GM23248 (cell line): ENCODE measurements at regions not wholly inside any gene's neighbourhood (a gene's known extent, or its start where the extent isn't known, plus 50 kb on each side); places are given as distances from the start of the nearest gene placed in this dataset.

ENCODE experiments used
- DNase-seq: peaks from one replicate; pipeline ENCODE4 v3.0.0-alpha.2; 2015
- H2AFZ ChIP-seq: fragments of 200-600 bp; sonication (generic); 2 replicates; pipeline ENCODE4 v1.6.1; 2016; ENCODE audit warnings: antibody characterized with exemption
- H3F3A ChIP-seq: fragments of 200-600 bp; sonication (generic); 2 replicates; pipeline ENCODE4 v1.6.1; 2016; ENCODE audit warnings: mild to moderate bottlenecking, antibody characterized with exemption, mixed run types; ENCODE audit not compliant: insufficient read depth
- H3K27ac ChIP-seq: fragments of 200-600 bp; sonication (generic); 2 replicates; pipeline ENCODE4 v1.5.1; 2016; ENCODE audit warnings: mild to moderate bottlenecking
- H3K27me3 ChIP-seq: fragments of 200-600 bp; sonication (generic); replicated peaks from 2 replicates; pipeline ENCODE4 v1.6.1; 2016; ENCODE audit warnings: mild to moderate bottlenecking; ENCODE audit not compliant: insufficient read depth
- H3K36me3 ChIP-seq: fragments of 200-600 bp; sonication (generic); 2 replicates; pipeline ENCODE4 v1.6.1; 2016; ENCODE audit warnings: low read depth, mild to moderate bottlenecking
- H3K4me1 ChIP-seq: fragments of 200-600 bp; sonication (generic); 2 replicates; pipeline ENCODE4 v1.6.1; 2016; ENCODE audit warnings: mild to moderate bottlenecking; ENCODE audit not compliant: insufficient read depth
- H3K4me2 ChIP-seq: fragments of 200-600 bp; sonication (generic); one replicate; pipeline ENCODE4 v1.6.1; 2016; ENCODE audit warnings: mild to moderate bottlenecking; ENCODE audit not compliant: unreplicated experiment
- H3K4me3 ChIP-seq: fragments of 200-600 bp; sonication (generic); 2 replicates; pipeline ENCODE4 v1.5.1; 2016; ENCODE audit warnings: mild to moderate bottlenecking
- H3K79me2 ChIP-seq: fragments of 200-600 bp; sonication (generic); 2 replicates; pipeline ENCODE4 v1.6.1; 2016; ENCODE audit warnings: mild to moderate bottlenecking; ENCODE audit not compliant: insufficient read depth
- H3K9ac ChIP-seq: fragments of 200-600 bp; sonication (generic); 2 replicates; pipeline ENCODE4 v1.6.1; 2016; ENCODE audit warnings: mild to moderate bottlenecking
- H3K9me2 ChIP-seq: fragments of 200-600 bp; sonication (generic); 2 replicates; pipeline ENCODE4 v1.6.1; 2016; ENCODE audit warnings: mixed run types, mild to moderate bottlenecking, moderate library complexity; ENCODE audit not compliant: insufficient read depth
- H3K9me3 ChIP-seq: fragments of 200-600 bp; sonication (generic); one replicate; pipeline ENCODE4 v1.6.1; 2017; ENCODE audit warnings: low read depth
- H4K20me1 ChIP-seq: fragments of 200-600 bp; sonication (generic); 2 replicates; pipeline ENCODE4 v1.6.0; 2016; ENCODE audit not compliant: insufficient read depth
- EZH2 ChIP-seq: fragments of 200-600 bp; sonication (generic); IDR thresholded peaks from 2 replicates; pipeline ENCODE4 v1.6.1; 2018; ENCODE audit warnings: antibody characterized with exemption, mild to moderate bottlenecking; ENCODE audit not compliant: insufficient read depth, poor library complexity, severe bottlenecking
- EZH2phosphoT487 ChIP-seq: fragments of 200-600 bp; sonication (generic); IDR thresholded peaks from 2 replicates; pipeline ENCODE4 v1.6.1; 2018; ENCODE audit warnings: antibody characterized with exemption, moderate library complexity, mild to moderate bottlenecking, low read depth; ENCODE audit not compliant: insufficient read depth
- WGBS, 2 experiments: methylation state at CpG; one replicate each; pipeline ENCODE4 v1.1.6; 2015 to 2017; ENCODE audit warnings: low lambda C conversion rate in 2 of 2, low coverage in 1 of 2; ENCODE audit errors: missing lambda C conversion rate in 2 of 2; 5-methylcytosine and 5-hydroxymethylcytosine counted together
- in situ Hi-C: fragments of 300-500 bp; cut with MboI; formaldehyde crosslinking; loops from 2 replicates; pipeline ENCODE4 v1.15.0; 2020

DNA sequence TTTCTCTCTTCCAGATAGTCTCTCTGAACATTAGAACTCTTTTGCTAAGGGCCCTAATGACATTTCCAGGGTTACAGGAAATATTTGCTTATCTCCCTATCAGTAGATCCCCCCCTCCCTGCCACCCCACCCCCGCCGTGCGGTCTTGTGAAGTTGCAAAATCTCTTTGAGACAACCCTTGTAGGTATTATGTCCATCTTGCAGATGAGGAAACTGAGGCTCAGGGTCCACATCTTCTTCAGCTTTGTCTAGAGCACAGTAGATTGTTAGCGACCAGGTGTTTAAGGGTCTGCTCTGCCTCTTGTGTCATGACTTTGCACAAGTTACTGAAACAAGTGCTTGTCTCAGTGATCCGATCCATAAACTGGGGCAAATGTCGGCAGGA, 65.8 kb upstream of the GATA6 start:
- Histone ChIP-seq H3K4me2 (no peak overlapping the region), H3K27me3 (peaks cover 47% of the 10 kb centered on the region), H3F3A (no peaks in the 10 kb centered on the region), H3K9ac (no peak overlapping the region), H3K79me2 (no peaks in the 10 kb centered on the region), H3K9me2 (no peaks in the 10 kb centered on the region), H3K27ac (no peak overlapping the region), H3K36me3 (no peaks in the 10 kb centered on the region), H2AFZ (no peak overlapping the region), H3K4me1 (no peaks in the 10 kb centered on the region), H3K4me3 (no peak overlapping the region), H4K20me1 (no peaks in the 10 kb centered on the region), H3K9me3 (no peaks in the 10 kb centered on the region)
- 72 to 82% methylated on average over 6 of the region's 6 CpGs for WGBS, 2 experiments
- TF ChIP-seq EZH2 (no peak), EZH2phosphoT487 (no peak)
- no peak for DNase-seq
- in situ Hi-C loops, result no loop called here

DNA sequence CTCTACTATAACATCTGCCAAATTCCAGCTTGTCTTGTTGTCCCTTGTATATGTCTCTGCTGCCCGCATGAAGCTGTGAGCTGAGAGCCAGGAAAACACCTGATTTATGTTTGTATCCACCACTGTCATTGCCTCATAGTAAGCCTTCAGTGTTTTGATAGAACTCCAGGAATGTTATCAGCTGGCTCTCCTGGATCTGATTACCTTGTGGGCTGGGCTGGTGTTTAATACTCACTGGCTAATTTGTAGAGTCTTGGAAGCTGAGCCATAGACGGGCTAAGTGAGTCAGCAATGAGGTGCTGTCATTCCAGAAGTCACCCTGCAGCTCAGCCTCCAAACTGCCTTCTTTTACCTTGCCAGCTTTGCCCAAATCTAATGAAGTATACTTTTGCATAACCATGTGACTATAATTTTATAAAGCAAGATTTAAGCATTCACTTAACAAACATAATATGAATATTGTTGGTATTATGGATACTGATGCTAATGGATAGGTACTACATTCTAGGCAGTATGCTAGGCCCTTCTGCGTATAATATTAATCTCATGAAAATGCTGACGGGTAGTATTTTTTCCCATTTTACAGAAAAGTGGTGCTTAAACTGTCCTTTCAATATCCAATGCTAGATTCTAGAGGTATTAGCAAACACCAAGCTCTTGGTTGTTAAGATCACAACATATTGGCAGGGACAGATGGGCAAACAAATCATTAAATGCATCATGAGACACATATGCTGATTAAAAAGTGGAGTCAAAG, 62.7 kb upstream of the GATA6 start:
- Histone ChIP-seq H3K9ac (no peak overlapping the region), H3K79me2 (no peaks in the 10 kb centered on the region), H2AFZ (no peak overlapping the region), H3K27ac (no peak overlapping the region), H3K4me3 (no peak overlapping the region), H3K36me3 (no peaks in the 10 kb centered on the region), H3K4me1 (no peaks in the 10 kb centered on the region), H4K20me1 (no peaks in the 10 kb centered on the region), H3K27me3 (peaks cover 22% of the 10 kb centered on the region), H3K4me2 (no peak overlapping the region), H3F3A (no peaks in the 10 kb centered on the region), H3K9me3 (no peaks in the 10 kb centered on the region), H3K9me2 (no peaks in the 10 kb centered on the region)
- 62 to 65% methylated on average over 4 of the region's 4 CpGs for WGBS, 2 experiments
- DNase-seq, result peak; percentile 37
- TF ChIP-seq EZH2 (no peak), EZH2phosphoT487 (no peak)
- in situ Hi-C loops, result no loop called here

DNA sequence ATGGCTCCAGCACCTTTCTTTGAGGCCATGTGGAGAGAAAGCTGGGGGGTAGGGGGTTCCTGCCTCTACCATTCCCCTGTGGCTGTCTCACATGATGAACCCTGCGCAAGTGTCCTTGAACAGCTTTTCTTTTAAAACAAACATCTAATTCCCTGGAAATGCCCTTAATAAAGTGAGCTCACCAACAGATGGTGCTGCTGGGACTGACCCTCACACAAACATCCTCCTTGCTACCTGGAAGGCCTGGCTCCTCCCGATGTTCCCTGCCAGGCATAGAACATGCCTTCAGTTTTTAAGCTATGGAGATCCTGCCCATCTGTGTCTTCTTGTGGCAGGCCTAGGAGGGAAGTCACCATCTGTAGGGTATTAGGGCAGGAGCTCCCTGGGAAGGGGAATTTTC, 60.7 kb upstream of the GATA6 start:
- in situ Hi-C loops, result no loop called here
- H2AFZ ChIP-seq, result no peak overlapping the region
- H3K9me2 ChIP-seq, result no peaks in the 10 kb centered on the region
- H3K27ac ChIP-seq, result no peak overlapping the region
- no peak overlapping the region for H3K4me2 ChIP-seq
- no peaks in the 10 kb centered on the region for H3K36me3 ChIP-seq
- H3K79me2 ChIP-seq, result no peaks in the 10 kb centered on the region
- H3K4me3 ChIP-seq, result no peak overlapping the region
- TF ChIP-seq EZH2 (no peak), EZH2phosphoT487 (no peak)
- no peaks in the 10 kb centered on the region for H4K20me1 ChIP-seq
- no peaks in the 10 kb centered on the region for H3F3A ChIP-seq
- 30 to 54% methylated on average over 2 of the region's 2 CpGs for WGBS, 2 experiments
- H3K4me1 ChIP-seq, result no peaks in the 10 kb centered on the region
- no peak for DNase-seq
- no peaks in the 10 kb centered on the region for H3K9me3 ChIP-seq
- H3K9ac ChIP-seq, result no peak overlapping the region
- peaks cover 12% of the 10 kb centered on the region; the same call in 1 of the 2 replicates for H3K27me3 ChIP-seq

DNA sequence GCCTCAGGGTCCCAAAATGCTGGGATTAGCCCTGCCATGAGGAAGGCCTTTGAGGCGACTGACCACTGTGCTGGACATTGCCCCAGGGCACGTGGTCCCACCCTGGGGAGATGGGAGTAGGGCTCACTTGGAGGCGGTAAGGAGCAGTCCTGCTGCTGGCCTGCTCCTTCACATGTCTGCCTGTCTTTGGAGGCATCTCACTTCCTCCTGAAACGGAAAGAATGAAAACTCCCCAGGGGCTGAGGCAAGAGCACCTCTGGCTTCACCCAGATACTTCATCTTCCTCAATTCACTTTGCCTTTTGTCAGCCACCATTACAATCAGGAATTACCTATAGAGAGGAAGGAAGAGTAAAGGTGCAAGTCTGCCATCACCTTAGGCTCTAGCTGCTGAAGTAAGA, 59.9 kb upstream of the GATA6 start:
- H3F3A ChIP-seq, result no peaks in the 10 kb centered on the region
- in situ Hi-C loops, result no loop called here
- no peak for DNase-seq
- no peaks in the 10 kb centered on the region for H3K9me2 ChIP-seq
- no peaks in the 10 kb centered on the region for H4K20me1 ChIP-seq
- no peak overlapping the region for H3K4me3 ChIP-seq
- no peak for TF ChIP-seq EZH2
- TF ChIP-seq EZH2phosphoT487, result no peak
- no peak overlapping the region for H2AFZ ChIP-seq
- no peaks in the 10 kb centered on the region for H3K4me1 ChIP-seq
- H3K27ac ChIP-seq, result no peak overlapping the region
- H3K36me3 ChIP-seq, result no peaks in the 10 kb centered on the region
- H3K27me3 ChIP-seq, result peaks cover 16% of the 10 kb centered on the region
- H3K9ac ChIP-seq, result no peak overlapping the region
- H3K9me3 ChIP-seq, result no peaks in the 10 kb centered on the region
- no peak overlapping the region for H3K4me2 ChIP-seq
- WGBS, 2 experiments, result 52 to 56% methylated on average over 4 of the region's 4 CpGs
- no peaks in the 10 kb centered on the region for H3K79me2 ChIP-seq
